ENCODE measurements at regions not wholly inside any gene's neighbourhood (a gene's known extent, or its start where the extent isn't known, plus 50 kb on each side); places are given as distances from the start of the nearest gene placed in this dataset.
A peak's percentile ranks its signal among the peaks of the same experiment; 100 is the strongest.
"Not testable (repeated sequence)": the region's sequence is repeated elsewhere in the genome, so short reads cannot be mapped to it uniquely, and the experiment has no call there.

GRCh38 chr1:116819081-116819480 is 64.9 kb downstream of the CD2 start:
- no peak for DNase-seq

GRCh38 chr1:116820369-116820768 is 66.1 kb downstream of the CD2 start:
- no peak for DNase-seq

- no peak for DNase-seq
These were observed 67.5 kb downstream of the CD2 start for GRCh38 chr1:116821763-116822162.

- DNase-seq = peak; percentile 6
These were observed 70.5 kb downstream of the CD2 start for GRCh38 chr1:116824631-116825206.

- no peak for DNase-seq
These were observed 71.0 kb downstream of the CD2 start for GRCh38 chr1:116825207-116825719.

GRCh38 chr1:116825720-116826438 is 71.6 kb downstream of the CD2 start:
- peak; percentile 23 for DNase-seq

- peak; percentile 5 for DNase-seq
These were observed 72.8 kb downstream of the CD2 start for GRCh38 chr1:116826818-116827606.

GRCh38 chr1:116827607-116828105 is 73.4 kb downstream of the CD2 start:
- DNase-seq = no peak

GRCh38 chr1:116832308-116832931 is 77.3 kb upstream of the PTGFRN start:
- DNase-seq = no peak

- DNase-seq = no peak
These were observed 76.7 kb upstream of the PTGFRN start for GRCh38 chr1:116832932-116833578.

- DNase-seq = no peak
These were observed 76.0 kb upstream of the PTGFRN start for GRCh38 chr1:116833718-116834117.

GRCh38 chr1:116834595-116834994 is 75.1 kb upstream of the PTGFRN start:
- DNase-seq = no peak

GRCh38 chr1:116835161-116835560 is 74.6 kb upstream of the PTGFRN start:
- DNase-seq = no peak

- no peak for DNase-seq
These were observed 73.6 kb upstream of the PTGFRN start for GRCh38 chr1:116836099-116836498.

- no peak for DNase-seq
These were observed 68.0 kb upstream of the PTGFRN start for GRCh38 chr1:116841569-116842344.

- no peak for DNase-seq
These were observed 67.1 kb upstream of the PTGFRN start for GRCh38 chr1:116842654-116843053.

GRCh38 chr1:116844775-116845174 is 64.9 kb upstream of the PTGFRN start:
- DNase-seq = no peak

GRCh38 chr1:116847190-116847589 is 62.5 kb upstream of the PTGFRN start:
- DNase-seq = no peak

GRCh38 chr1:116847688-116848531 is 61.8 kb upstream of the PTGFRN start:
- no peak for DNase-seq

- DNase-seq = no peak
These were observed 59.3 kb upstream of the PTGFRN start for GRCh38 chr1:116850436-116850835.

GRCh38 chr1:116851189-116851588 is 58.5 kb upstream of the PTGFRN start:
- not testable (repeated sequence) for DNase-seq

Measured in NCI-H510A treated with DMSO at 0.1 percent for 48 hours (cell line).